Endometrial microvascular endothelial cells (primary cell): ENCODE measurements at regions not wholly inside any gene's neighbourhood (a gene's known extent, or its start where the extent isn't known, plus 50 kb on each side); places are given as distances from the start of the nearest gene placed in this dataset.
"Not testable (repeated sequence)": the region's sequence is repeated elsewhere in the genome, so short reads cannot be mapped to it uniquely, and the experiment has no call there.

Experiments used
- in situ Hi-C: cut with HindIII; loops from 2 replicates; pipeline ENCODE4 v1.10.0; 2017; ENCODE audit warnings: low sequenced_read_pairs, low pct_unique_long_range_greater_than_20kb; ENCODE audit errors: inconsistent ontology term

DNA sequence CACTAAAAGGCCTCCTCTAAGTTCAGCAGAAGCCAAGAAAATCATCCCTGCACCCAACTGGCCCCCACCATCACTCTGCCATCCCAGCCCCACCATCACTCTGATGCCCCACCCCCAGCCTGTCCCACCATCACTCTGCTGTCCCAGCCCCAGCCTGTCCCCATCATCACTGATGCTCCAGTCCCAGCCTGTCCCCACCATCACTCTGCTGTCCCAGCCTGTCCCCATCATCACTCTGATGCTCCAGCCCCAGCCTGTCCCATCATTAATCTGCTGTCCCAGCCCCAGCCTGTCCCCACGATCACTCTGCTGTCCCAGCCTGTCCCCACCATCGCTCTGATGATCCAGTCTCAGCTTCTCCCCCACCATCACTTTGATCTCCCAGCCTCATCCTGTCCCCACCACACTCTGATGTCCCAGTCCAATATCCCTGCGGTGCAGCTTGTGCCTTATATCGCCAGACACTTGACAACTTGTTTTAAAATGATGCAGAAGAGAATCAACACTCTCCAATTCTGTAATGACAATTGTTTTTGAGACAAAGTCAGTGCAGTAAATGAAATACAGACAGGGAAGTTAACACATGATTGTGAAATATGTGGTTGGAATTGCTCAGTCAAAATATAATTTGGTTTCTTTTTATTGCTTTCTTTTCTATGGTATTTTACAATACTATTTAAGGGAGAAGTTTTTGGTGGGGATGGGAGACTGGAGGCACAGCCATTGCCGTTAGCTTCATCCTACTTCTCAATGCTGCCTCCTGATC, 100.8 kb downstream of the TNFAIP3 start:
- in situ Hi-C loops: no loop called here

DNA sequence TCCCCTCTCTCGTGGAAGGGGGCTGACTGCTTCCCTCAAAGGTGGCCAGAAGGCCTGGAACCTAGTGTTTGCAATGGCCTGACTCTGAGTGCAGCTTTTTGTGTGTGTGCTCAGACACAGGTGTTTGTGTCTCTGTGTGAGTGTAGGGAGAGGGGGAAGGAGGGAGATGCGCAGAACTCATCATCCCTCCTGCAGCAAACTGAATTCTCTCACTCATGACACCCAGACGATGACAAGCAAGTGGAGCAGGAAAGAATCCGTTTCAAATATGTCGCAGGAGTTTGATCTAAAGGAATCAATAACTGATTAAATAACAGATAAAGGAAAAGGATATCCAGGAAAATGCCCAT, 101.4 kb downstream of the TNFAIP3 start:
- in situ Hi-C loops: no loop called here

DNA sequence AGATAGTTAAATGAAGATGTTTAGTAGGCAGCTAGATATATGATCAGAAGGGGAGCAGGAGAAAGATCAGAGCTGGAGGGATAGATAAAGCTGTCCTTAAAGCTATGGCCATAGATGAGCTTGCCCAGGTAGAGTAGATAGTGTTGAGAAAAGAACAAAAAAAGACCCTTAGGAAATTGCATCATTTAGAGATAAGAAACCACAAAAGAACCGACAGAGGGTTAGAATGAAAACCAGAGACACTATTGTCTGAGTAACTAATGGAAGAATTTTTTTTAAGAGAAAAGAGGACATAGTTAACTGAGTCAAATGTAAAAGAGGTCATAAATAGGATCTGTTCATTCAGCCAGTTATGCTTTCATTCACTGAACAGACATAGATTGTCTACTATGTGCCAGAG, 101.8 kb downstream of the TNFAIP3 start:
- in situ Hi-C loops: no loop called here

DNA sequence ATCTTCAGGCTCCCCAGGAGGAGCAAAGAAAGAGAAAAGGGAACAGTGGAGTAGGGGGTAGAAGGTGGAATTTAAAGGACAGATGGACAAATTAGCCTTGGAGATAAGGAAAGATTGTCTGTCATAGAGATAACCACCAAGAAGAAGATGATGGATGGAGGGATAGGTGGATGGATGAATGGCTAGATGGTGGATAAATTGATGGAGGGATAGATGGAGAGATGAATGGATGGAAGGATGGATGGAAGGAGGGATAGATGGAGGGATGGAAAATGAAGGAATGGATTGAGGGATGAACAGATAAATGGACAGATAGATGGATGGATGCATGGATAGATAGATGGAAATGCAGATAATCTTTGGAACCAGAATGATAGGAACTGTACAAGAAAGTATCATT, 102.8 kb downstream of the TNFAIP3 start:
- in situ Hi-C loops: no loop called here

DNA sequence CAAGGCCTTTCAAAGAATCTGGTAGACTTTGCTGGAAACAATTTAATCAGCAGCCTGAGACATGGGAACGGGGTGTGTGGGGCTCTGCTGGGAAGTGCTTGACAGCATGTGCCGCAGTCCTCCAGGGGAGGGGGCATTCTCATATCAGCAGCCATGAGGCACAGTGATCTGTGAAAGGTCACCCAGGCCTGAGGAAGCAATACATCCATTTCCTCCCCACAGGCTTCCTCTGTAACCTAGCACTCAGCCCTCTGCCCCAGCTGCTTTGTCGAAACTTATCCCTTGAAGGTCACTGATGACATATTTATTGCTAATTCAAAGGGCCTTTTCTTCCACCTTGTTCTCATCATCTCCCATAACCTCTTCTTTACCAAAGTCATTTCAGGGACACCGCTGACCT, 103.3 kb downstream of the TNFAIP3 start:
- in situ Hi-C loops: no loop called here

DNA sequence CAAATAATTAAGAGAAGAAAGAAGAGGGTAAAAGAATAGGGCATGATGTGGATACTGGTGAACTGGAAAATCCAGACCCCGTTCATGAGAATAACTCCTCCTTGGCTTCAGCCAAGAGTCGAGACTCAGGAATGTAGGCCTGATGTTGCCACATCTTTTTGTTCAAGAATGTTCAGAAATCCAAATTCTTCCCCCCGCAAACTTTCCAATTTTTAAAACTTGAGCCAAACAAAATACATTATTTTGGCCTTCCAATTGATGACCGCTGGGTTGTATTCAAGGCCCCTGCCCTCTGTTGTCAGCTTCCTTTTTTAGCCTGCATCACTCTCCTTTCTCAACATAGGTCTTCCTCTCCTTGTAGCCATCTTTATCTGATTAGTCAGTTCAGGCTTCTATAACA, 106.1 kb downstream of the TNFAIP3 start:
- in situ Hi-C loops: no loop called here

DNA sequence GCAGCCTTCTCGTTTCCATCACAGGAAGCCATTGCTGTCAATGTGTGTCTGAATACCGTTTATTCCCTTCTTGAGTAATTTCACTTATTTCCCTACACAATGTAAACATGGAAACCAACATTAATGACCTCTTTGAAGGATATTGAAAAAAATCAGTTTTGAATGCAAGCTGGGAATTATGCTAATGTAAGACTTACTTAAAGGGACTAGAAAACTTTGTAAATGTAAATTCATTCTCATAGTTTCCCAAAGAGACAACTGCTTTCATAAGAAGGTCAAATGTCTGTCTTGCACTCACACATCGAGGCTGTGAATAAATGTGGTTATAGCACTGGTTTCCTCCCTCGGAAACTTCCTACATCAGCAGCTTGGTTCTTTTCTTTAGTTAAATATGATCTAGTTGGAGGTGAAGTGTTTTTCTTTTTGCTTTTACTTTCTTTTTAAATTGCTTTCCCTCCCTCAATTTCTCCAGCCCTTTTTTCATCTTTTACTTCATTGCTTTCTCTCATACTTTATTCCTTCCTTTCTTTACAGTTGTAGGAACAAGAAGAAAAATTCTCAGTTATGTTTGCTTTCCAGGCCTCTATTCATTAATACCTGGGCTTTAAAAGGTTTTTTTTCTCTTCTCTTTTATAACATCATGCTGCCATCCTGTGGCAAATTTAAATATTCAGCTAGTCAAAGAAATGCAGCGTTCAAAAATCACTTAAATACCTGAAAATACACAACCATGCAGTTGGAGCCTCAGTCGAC, 108.3 kb downstream of the TNFAIP3 start:
- in situ Hi-C loops: no loop called here

DNA sequence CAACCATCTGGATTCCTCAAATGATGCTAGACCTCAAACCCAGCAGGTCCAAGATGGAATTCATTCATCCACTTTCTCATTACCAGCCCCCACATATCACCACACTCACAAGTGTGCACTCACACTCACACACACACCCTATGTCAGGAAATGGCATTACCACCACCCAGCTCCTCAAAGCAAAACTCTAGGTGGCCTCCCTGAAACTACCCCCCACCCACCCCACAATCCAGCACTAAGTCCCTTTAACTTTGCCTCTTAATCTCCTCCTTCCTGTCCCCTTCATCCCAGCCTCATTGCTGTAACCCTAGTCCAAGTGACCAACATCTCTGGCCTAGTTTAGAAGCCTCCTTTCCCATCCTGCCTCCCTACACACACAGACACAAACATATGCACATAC, 109.4 kb downstream of the TNFAIP3 start:
- in situ Hi-C loops: no loop called here

DNA sequence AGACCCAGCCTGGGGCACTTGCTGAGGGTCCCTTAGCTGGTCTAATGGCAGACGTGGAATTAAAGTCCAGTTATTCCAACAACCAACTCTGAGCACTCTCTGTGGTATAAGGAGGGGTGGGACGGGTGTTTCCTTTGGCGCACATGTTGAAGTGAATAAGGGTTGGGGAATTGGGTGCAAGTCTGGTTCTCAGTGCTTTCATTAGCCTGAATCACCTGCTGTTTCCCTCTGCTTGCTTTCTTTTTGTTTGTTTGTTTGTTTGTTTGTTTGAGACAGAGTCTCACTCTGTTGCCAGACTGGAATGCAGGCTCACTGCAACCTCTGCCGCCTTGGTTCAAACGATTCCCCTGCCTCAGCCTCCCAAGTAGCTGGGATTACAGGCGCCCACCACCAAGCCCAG, 110.1 kb downstream of the TNFAIP3 start:
- in situ Hi-C loops: no loop called here

DNA sequence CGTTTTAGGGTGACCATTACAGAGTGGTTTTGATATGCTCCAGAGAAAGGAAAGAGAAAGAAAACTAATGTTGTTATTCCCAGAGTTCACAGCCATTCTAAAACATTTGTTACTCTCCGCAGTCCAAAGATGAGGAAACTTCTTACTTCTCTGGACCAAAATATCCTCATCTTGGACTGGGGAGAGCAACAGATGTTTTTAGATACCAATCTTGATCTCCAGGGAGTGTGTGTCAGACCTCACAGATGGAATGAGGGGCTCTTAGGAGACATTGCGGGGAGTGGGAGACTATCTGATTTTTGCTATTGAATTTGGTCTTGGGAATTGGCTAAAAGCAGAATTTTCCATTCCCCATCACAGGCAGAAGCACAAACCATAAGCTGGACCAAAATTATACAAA, 110.8 kb downstream of the TNFAIP3 start:
- in situ Hi-C loops: no loop called here

DNA sequence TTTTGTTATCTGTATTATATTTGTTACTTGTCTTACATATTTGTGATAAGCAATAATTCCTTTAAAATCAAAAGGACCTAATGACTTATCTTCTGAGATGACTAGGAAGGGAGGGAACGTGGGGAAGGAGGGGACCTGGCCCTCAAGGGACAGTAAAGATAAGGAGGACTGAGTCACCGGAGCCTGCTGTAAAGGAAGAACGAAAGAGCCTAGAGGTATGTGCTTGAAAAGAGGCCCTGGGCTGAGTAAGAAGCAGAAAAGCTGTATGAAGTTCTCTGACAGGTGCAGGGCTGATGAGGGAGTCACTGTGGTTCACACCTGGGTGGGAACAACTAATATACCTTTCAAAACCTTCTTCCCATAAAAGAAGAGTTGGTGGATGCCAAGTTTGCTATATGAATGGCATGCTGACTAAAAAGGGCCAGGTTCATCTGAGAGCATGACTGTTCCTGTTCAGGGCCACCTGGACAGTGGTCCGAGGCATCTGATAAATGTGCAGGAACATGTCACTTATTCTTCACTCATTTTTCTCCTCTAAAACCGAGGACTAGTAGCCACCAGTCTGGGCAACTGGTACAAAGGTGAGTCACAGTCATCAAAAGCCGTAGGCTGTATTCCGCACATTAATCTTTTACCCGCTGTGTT, 111.3 kb downstream of the TNFAIP3 start:
- in situ Hi-C loops: no loop called here

DNA sequence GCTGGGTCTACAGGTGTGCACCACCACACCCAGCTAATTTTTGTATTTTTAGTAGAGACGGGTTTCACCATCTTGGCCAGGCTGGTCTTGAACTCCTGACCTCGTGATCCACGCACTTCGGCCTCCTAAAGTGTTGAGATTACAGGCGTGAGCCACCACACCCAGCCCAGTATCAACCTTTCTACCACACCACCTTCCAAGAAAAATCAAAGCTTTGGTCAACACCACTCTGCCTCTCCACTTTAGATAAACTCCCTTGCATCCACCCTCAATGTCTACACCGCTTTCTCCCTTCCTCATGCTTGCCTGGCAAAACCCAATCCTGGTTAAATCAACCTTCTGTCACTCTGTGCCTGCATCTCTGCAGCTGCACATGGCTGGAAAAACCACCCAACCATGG, 112.2 kb downstream of the TNFAIP3 start:
- in situ Hi-C loops: not testable (repeated sequence)

DNA sequence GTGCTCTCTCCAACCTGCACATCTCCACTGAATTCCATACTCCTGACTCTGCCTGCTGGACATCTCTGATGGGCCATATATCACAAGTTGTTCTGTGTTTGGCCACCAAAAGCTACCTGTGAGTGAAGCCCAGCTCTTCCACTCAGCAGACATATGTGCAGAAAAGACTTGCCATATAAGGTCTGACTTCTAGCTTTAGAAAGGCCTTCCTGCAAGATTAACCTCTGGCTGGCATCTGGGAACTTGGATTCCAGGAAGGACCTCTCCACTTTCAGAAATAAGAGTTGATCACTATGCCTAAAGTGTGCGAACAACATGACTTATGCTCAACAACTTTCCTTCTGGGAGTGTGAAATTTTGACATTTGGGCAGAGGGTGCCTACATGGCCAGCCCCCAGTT, 113.7 kb downstream of the TNFAIP3 start:
- in situ Hi-C loops: no loop called here

DNA sequence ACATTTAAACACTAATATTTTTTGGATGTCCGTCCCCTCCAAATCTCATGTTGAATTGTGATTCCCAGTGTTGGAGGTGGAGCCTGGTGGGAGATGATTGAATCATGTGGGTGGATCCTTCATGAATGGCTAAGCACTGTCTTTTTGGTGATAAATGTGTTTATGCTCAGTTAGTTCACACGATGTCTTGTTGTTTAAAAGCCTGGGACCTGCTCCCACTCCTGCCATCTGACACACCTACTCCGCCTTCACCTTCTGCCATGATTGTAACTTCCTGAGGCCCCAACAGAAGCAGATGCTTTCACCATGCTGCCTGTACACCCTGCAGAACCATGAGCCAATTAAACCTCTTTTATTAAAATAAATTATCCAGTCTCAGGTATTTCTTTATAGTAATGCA, 114.7 kb downstream of the TNFAIP3 start:
- in situ Hi-C loops: no loop called here

DNA sequence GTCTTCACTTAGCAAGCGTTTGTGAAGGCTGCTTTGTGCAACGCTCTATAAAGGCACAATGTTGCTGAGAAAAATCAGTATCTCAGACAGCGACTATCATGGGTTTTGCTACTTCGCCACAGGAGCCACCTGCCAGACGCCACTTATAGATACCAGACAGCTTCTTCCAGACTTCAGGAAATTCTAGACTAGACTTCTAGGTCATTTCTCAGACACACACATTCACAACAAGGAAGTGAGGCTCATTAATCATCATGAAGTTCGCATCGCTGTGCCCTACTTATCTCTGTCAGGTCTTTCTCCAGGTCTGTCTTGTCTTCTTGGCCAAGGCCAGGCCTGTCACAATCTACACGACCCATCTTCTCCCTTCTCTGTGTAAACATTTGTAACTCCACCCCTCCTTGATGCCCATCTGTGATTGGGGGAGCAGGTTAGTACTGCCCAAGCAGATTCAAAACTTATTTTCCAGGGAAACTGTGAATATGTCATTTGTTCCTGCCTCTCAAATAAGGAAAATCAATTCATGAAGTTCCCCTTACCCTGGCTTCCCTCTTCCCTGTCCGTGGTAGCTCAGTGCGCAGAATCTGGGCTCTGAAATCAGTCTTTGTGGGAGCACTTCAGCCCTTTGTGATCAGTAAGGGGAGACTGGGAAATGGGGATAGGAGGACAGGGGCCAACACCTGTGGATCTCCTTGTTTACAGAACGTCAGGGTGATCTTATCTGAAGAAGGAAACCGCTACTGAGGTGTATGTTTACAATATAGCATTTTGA, 115.5 kb downstream of the TNFAIP3 start:
- in situ Hi-C loops: no loop called here

DNA sequence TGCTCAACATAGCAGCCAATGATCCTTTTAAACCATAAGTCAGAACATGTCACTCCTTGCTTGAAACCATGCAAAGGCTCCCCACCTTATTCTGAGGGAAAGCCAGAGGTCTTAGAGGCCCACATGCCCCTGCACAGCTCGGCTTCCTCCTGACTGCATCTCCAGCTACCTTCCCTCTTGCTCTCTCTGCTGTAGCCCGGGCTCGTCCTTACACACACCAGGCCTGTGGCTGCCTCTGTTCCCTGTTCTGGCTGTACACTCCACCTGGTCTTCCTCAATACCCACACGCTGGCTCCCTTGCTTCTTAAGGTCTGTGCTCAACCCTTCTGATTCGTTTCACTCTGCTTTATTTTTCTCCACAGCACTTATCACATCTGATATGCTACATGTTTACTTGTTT, 116.2 kb downstream of the TNFAIP3 start:
- in situ Hi-C loops: no loop called here

DNA sequence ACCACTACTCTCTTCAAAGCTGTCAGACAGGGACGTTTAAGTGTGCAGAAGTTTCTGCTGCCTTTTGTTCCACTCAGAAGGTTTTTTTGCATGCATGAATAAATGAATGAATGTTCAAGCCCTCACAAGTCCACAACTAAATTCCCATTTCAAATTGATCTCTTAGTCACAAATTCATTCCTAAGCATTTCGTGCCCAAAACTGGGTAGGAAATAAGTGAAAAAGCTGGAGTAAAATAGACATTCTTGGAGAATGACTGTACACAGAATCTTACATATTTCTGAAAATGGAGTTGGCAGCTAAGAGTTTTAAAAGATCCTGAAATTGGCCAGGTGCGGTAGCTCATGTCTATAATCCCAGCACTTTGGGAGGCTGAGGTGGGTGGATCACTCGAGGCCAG, 117.6 kb downstream of the PERP start:
- in situ Hi-C loops: no loop called here

DNA sequence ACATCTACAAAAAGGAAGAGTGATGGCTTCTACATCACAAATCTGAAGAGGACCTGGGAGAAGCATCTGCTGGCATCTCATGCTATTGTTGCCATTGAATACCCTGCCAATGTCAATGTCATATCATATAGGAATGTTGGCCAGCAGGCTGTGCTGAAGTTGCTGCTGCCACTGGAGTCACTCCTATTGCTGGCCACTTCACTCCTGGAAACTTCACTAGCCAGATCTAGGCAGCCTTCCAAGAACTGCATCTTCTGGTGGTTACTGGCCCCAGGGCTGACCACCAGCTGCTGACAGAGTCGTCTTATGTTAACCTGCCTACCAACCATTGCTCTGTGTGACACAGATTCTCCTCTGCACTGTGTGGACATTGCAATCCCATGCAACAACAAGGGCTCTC, 111.8 kb downstream of the PERP start:
- in situ Hi-C loops: no loop called here

DNA sequence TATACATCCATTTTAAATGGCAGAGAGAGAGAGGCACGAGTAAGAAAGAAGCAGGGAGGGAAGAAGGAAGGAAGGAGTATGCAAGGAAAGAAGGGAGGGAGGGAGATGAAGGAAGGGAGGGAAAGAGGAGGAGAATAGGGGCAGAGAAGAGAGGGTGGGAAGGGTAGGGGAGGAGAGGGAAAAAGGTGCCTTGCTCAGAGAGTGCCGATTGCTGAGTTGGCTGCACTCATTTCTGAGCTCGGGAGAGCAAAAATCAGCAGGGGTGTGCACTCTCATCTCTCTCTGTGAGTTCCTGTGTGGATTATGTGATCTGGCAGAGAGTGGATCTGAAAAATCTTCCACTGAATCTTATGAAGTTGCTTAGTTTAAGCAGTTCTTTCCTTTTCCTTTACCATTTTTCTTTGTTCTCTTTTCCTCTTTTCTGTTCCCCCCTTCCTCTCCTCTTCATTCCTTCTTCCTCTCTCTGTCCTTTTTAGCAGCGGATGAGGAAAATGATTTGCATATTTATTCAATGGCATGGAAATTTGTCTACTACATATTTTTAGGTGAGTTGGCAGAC, 108.7 kb downstream of the PERP start:
- in situ Hi-C loops: no loop called here
